IPS-15b (cell line): ENCODE measurements at regions not wholly inside any gene's neighbourhood (a gene's known extent, or its start where the extent isn't known, plus 50 kb on each side); places are given as distances from the start of the nearest gene placed in this dataset.

Source experiments
- H3K27me3 ChIP-seq: one replicate; pipeline ENCODE4 v1.6.1; 2013; ENCODE audit warnings: low read length; ENCODE audit not compliant: control insufficient read depth, insufficient read depth
- H3K36me3 ChIP-seq: one replicate; pipeline ENCODE4 v1.6.1; 2013; ENCODE audit warnings: low read length; ENCODE audit not compliant: control insufficient read depth, insufficient read depth
- H3K4me1 ChIP-seq: one replicate; pipeline ENCODE4 v1.6.1; 2013; ENCODE audit warnings: mild to moderate bottlenecking, low read length; ENCODE audit not compliant: control insufficient read depth, insufficient read depth
- H3K4me3 ChIP-seq: one replicate; pipeline ENCODE4 v1.5.1; 2013; ENCODE audit warnings: low read depth, low read length
- H3K9ac ChIP-seq: one replicate; pipeline ENCODE4 v1.6.1; 2013; ENCODE audit warnings: low read depth, mild to moderate bottlenecking, low read length
- H3K9me3 ChIP-seq: one replicate; pipeline ENCODE4 v1.6.1; 2013; ENCODE audit warnings: mild to moderate bottlenecking, low read length; ENCODE audit not compliant: control insufficient read depth, insufficient read depth

- no peaks in the 10 kb centered on the region for H3K36me3 ChIP-seq
These were observed 288.8 kb upstream of the PIK3C3 start for GRCh38 chr18:41666231-41666630.

GRCh38 chr18:41665210-41665609 lies 289.8 kb upstream of the PIK3C3 start:
- Histone ChIP-seq H3K27me3 (no peaks in the 10 kb centered on the region), H3K4me1 (no peaks in the 10 kb centered on the region), H3K9ac (no peak overlapping the region), H3K9me3 (no peaks in the 10 kb centered on the region), H3K4me3 (no peak overlapping the region), H3K36me3 (no peaks in the 10 kb centered on the region)

More at GRCh38 chr18:41666231-41666630, 288.8 kb upstream of the PIK3C3 start:
- no peaks in the 10 kb centered on the region for H3K27me3 ChIP-seq
- no peaks in the 10 kb centered on the region for H3K4me1 ChIP-seq
- no peaks in the 10 kb centered on the region for H3K9me3 ChIP-seq
- no peak overlapping the region for H3K9ac ChIP-seq
- H3K4me3 ChIP-seq, result no peak overlapping the region

- Histone ChIP-seq H3K9me3 (no peaks in the 10 kb centered on the region), H3K9ac (no peak overlapping the region), H3K4me1 (no peaks in the 10 kb centered on the region), H3K36me3 (no peaks in the 10 kb centered on the region), H3K4me3 (no peak overlapping the region), H3K27me3 (no peaks in the 10 kb centered on the region)
These were observed 294.4 kb upstream of the PIK3C3 start for GRCh38 chr18:41660654-41661053.

- H3K9me3 ChIP-seq, result no peaks in the 10 kb centered on the region
- no peak overlapping the region for H3K9ac ChIP-seq
- H3K4me3 ChIP-seq, result no peak overlapping the region
- no peaks in the 10 kb centered on the region for H3K36me3 ChIP-seq
- no peaks in the 10 kb centered on the region for H3K27me3 ChIP-seq
- H3K4me1 ChIP-seq, result no peaks in the 10 kb centered on the region
These were observed 295.4 kb upstream of the PIK3C3 start for GRCh38 chr18:41659438-41660130.

DNA sequence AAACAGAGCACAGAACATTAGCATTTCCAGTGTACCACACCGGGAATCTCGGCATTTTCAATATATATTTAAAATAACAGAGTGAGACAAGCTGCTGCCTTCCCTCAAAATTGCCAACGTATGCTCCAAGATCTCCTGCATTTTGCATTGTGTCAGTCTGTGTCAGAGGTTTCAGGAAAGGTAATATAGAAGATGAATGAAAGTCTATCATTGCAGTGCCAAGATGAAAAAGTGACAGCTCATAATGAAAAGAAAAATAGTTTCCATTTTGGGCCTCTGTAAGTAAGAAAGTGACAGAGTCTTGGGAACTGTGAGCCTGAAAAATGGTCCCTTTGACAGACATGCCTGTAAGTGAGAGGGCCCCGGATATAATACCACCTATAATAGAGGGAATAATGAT lies 297.8 kb upstream of the PIK3C3 start:
- H3K9me3 ChIP-seq, result no peaks in the 10 kb centered on the region
- no peak overlapping the region for H3K9ac ChIP-seq
- H3K36me3 ChIP-seq, result no peaks in the 10 kb centered on the region
- H3K4me1 ChIP-seq, result no peaks in the 10 kb centered on the region
- no peaks in the 10 kb centered on the region for H3K27me3 ChIP-seq
- no peak overlapping the region for H3K4me3 ChIP-seq

GRCh38 chr18:41655074-41655473 lies 300.0 kb upstream of the PIK3C3 start:
- Histone ChIP-seq H3K9ac (no peak overlapping the region), H3K4me3 (no peak overlapping the region), H3K27me3 (no peaks in the 10 kb centered on the region), H3K4me1 (no peaks in the 10 kb centered on the region), H3K9me3 (no peaks in the 10 kb centered on the region), H3K36me3 (no peaks in the 10 kb centered on the region)

DNA sequence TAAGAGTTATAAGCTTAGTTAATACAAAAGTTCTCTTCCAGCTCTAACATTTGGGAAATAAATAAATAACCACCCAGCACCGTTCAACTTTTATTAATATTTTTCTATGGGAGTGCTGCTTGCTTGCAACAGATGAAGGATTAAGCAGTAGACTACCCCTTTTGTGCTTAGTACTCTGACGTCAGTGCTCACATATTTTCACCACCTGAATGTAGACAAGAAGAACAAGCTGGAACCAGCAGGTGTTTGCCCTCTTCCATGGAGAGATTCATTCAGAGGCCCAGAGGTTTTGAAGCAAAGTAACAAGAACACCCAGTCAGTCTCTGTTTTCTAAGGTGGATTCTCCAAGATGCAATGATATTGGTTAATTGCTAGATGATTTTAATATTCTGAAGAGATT lies 307.1 kb upstream of the PIK3C3 start:
- H3K27me3 ChIP-seq, result no peaks in the 10 kb centered on the region
- no peaks in the 10 kb centered on the region for H3K9me3 ChIP-seq
- H3K36me3 ChIP-seq, result no peaks in the 10 kb centered on the region
- H3K9ac ChIP-seq, result no peak overlapping the region
- no peaks in the 10 kb centered on the region for H3K4me1 ChIP-seq
- no peak overlapping the region for H3K4me3 ChIP-seq

DNA sequence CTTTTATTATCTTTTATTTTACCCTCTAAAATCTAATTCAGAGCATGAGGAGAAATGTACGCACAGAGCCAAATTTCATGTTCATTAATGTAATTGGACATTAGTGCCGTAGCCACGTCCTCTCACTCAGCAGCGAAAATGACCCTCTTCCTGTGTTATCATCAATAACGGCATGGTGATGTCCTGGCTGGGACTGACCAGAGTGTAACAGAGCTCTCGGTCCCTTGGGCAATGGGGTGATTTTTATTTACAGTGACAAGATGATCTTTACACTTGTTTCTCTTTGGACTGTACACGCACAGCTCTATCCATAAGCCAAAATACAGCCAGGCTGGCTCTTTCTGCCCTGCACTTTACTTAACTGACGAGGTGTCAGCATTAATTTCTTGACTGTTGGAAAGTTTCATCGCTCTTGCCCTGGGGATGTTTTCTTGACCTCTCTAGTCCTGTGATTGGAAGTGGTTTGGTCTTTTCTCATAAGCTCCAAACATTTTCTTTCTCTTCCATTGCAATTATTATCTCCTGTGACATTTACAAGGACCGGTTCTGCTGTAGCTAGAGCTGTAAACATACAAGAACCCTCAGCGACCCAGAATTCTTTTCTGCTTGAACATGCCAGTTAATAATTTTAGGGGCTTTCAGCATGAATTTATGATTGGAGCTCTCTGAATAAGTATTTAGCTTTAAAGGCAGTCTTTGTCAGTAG lies 308.0 kb upstream of the PIK3C3 start:
- H3K36me3 ChIP-seq, result no peaks in the 10 kb centered on the region
- H3K4me1 ChIP-seq, result no peaks in the 10 kb centered on the region
- no peak overlapping the region for H3K9ac ChIP-seq
- no peaks in the 10 kb centered on the region for H3K27me3 ChIP-seq
- no peak overlapping the region for H3K4me3 ChIP-seq
- no peaks in the 10 kb centered on the region for H3K9me3 ChIP-seq

GRCh38 chr18:41645589-41646360 lies 309.3 kb upstream of the PIK3C3 start:
- Histone ChIP-seq H3K4me3 (no peak overlapping the region), H3K27me3 (no peaks in the 10 kb centered on the region), H3K9ac (no peak overlapping the region), H3K36me3 (no peaks in the 10 kb centered on the region), H3K9me3 (no peaks in the 10 kb centered on the region), H3K4me1 (no peaks in the 10 kb centered on the region)

DNA sequence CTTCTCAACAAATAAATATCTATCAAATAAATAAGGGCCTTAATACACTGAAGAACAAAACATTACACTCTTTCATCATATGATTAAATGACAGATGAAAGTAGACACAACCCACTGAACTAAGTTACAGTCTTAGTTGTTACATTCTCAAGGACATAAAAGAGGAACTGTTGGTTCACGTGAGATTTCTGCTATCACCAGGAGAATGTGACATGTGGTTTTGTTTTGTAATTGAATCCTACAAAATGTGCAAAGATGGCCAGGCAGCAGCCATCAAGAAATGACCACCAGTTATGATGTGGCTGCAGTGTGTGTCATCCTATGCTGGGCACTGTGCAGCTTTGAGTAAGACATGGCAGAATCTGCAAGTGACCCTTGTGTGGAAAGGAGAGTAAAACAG lies 310.6 kb upstream of the PIK3C3 start:
- H3K9ac ChIP-seq, result no peak overlapping the region
- H3K36me3 ChIP-seq, result no peaks in the 10 kb centered on the region
- H3K4me3 ChIP-seq, result no peak overlapping the region
- H3K4me1 ChIP-seq, result no peaks in the 10 kb centered on the region
- no peaks in the 10 kb centered on the region for H3K27me3 ChIP-seq
- H3K9me3 ChIP-seq, result no peaks in the 10 kb centered on the region

DNA sequence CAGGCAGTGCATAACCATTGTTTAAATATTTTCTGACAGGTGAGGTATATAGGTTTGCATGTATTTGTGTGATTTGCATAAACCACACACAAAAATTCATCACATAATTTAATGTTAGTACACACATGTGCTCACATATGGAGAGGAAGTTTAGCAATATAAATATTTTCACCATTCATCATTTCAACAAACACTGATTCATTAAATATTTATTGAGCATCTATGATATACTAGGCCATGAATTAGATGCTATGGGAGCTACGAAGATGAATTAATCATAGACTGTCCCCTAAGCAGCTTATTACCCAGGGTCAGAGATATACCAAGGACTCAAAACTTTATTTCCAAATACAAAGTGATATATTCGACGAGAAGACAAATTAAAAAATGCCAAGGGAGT lies 311.6 kb upstream of the PIK3C3 start:
- Histone ChIP-seq H3K9me3 (no peaks in the 10 kb centered on the region), H3K4me3 (no peak overlapping the region), H3K27me3 (no peaks in the 10 kb centered on the region), H3K4me1 (no peaks in the 10 kb centered on the region), H3K9ac (no peak overlapping the region), H3K36me3 (no peaks in the 10 kb centered on the region)

- no peaks in the 10 kb centered on the region for H3K4me1 ChIP-seq
- no peaks in the 10 kb centered on the region for H3K9me3 ChIP-seq
These were observed 312.3 kb upstream of the PIK3C3 start for GRCh38 chr18:41642756-41643155.

More at GRCh38 chr18:41642756-41643155, 312.3 kb upstream of the PIK3C3 start:
- H3K9ac ChIP-seq, result no peak overlapping the region
- no peak overlapping the region for H3K4me3 ChIP-seq
- H3K27me3 ChIP-seq, result no peaks in the 10 kb centered on the region
- no peaks in the 10 kb centered on the region for H3K36me3 ChIP-seq
